GM12878 (cell line): ENCODE measurements at regions not wholly inside any gene's neighbourhood (a gene's known extent, or its start where the extent isn't known, plus 50 kb on each side); places are given as distances from the start of the nearest gene placed in this dataset.

Source experiments
- ATAC-seq: fragments of 200-7000 bp; cut with Tn5 transposase; 3 replicates; pipeline ENCODE4 v1.9.1; 2020; ENCODE audit warnings: mild to moderate bottlenecking, moderate library complexity
- BruUV-seq: library from RNA; stranded (reverse); fragments of 400-500 nt; replicated peaks from 2 replicates; lab custom pipeline; 2021; lab: Mats Ljungman, UMichigan
- CTCF ChIA-PET: fragments of 300-600 bp; sonication (Branson Sonifier 250); formaldehyde crosslinking; extraction: SDS; loops from one replicate; lab custom pipeline; 2021; ENCODE audit warnings: inconsistent platforms; lab: Yijun Ruan, JAX
- POLR2A ChIA-PET: fragments of 350-600 bp; formaldehyde crosslinking; extraction: SDS; loops from one replicate; lab custom pipeline; 2021; ENCODE audit warnings: inconsistent platforms; lab: Charles Lee
- RAD21 ChIA-PET: fragments of 300-600 bp; sonication (Branson Sonifier 250); formaldehyde crosslinking; loops from one replicate; lab custom pipeline; 2023; ENCODE audit warnings: antibody characterized with exemption; ENCODE audit not compliant: unreplicated experiment; lab: Charles Lee
- SMC1A ChIA-PET: fragments of 300-600 bp; sonication (Branson Sonifier 250); formaldehyde crosslinking; loops from one replicate; lab custom pipeline; 2023; ENCODE audit not compliant: unreplicated experiment, uncharacterized antibody; lab: Charles Lee
- DNase-seq: peaks from one replicate; pipeline ENCODE4 v3.0.0-alpha.2; 2011; ENCODE audit warnings: low read depth, low spot score
- FAIRE-seq: peaks from 3 replicates; lab custom pipeline; 2011; peaks lifted over from hg19 to GRCh38; lab: Jason Lieb, UNC
- H2AFZ ChIP-seq: 2 replicates; pipeline ENCODE4 v1.6.0; 2011; ENCODE audit warnings: low read depth, low read length, control low read depth; ENCODE audit not compliant: control insufficient read depth
- H3K27ac ChIP-seq: 2 replicates; pipeline ENCODE4 v1.5.1; 2011; ENCODE audit warnings: control low read depth; ENCODE audit not compliant: control insufficient read depth, insufficient read depth
- H3K27me3 ChIP-seq, 2 experiments: replicated peaks in 1 of 2; 2 replicates each; pipeline versions ENCODE4 v1.6.0 to v1.6.1; 2011; ENCODE audit warnings: low read length in 1 of 2; ENCODE audit not compliant: control insufficient read depth in 2 of 2, insufficient read depth in 2 of 2
- H3K36me3 ChIP-seq, 2 experiments: 2 replicates each; pipeline ENCODE4 v1.5.1; 2011; ENCODE audit warnings: low read length in 1 of 2; ENCODE audit not compliant: control insufficient read depth in 2 of 2, insufficient read depth in 2 of 2
- H3K4me1 ChIP-seq: 2 replicates; pipeline ENCODE4 v1.6.1; 2011; ENCODE audit warnings: mild to moderate bottlenecking, low read length, moderate library complexity, mixed read lengths; ENCODE audit not compliant: control insufficient read depth, insufficient read depth
- H3K4me2 ChIP-seq: 2 replicates; pipeline ENCODE4 v1.6.0; 2011; ENCODE audit warnings: control low read depth; ENCODE audit not compliant: control insufficient read depth, insufficient read depth
- H3K4me3 ChIP-seq: fragments of 200-600 bp; sonication (generic); 2 replicates; pipeline ENCODE4 v1.5.1; 2016
- H3K79me2 ChIP-seq: 2 replicates; pipeline ENCODE4 v1.6.0; 2011; ENCODE audit warnings: low read length; ENCODE audit not compliant: control insufficient read depth, insufficient read depth
- H3K9ac ChIP-seq: 2 replicates; pipeline ENCODE4 v1.8.0; 2011; ENCODE audit warnings: low read length, control low read depth, mixed read lengths; ENCODE audit not compliant: control insufficient read depth, insufficient read depth
- H3K9me3 ChIP-seq: replicated peaks from 3 replicates; pipeline ENCODE4 v1.5.1; 2011; ENCODE audit warnings: mild to moderate bottlenecking, low read length; ENCODE audit not compliant: control insufficient read depth, insufficient read depth
- H4K20me1 ChIP-seq: 2 replicates; pipeline ENCODE4 v1.6.0; 2011; ENCODE audit not compliant: control insufficient read depth, insufficient read depth
- CBX5 ChIP-seq: sonication (generic); IDR thresholded peaks from 2 replicates; pipeline ENCODE4 v1.6.1; 2016; ENCODE audit warnings: low read depth, moderate library complexity, mild to moderate bottlenecking, inconsistent platforms
- HDAC6 ChIP-seq: fragments of 200-600 bp; sonication (generic); IDR thresholded peaks from one replicate; pipeline ENCODE4 v1.8.0; 2017; ENCODE audit warnings: antibody characterized with exemption; ENCODE audit not compliant: unreplicated experiment
- IRF3 ChIP-seq: fragments of 450-650 bp; IDR thresholded peaks from 2 replicates; pipeline ENCODE4 v1.6.1; 2014; ENCODE audit warnings: mild to moderate bottlenecking
- MTA2 ChIP-seq: fragments of 450-650 bp; IDR thresholded peaks from 2 replicates; pipeline ENCODE4 v1.6.1; 2016; ENCODE audit warnings: low read depth, mild to moderate bottlenecking, moderate library complexity
- POU2F2 ChIP-seq: IDR thresholded peaks from 3 replicates; pipeline ENCODE4 v1.6.1; 2011; ENCODE audit warnings: low read depth, mild to moderate bottlenecking, low read length, borderline replicate concordance
- SKIL ChIP-seq: fragments of 450-650 bp; IDR thresholded peaks from 2 replicates; pipeline ENCODE4 v1.6.1; 2017; ENCODE audit warnings: mild to moderate bottlenecking, low read depth, inconsistent platforms; ENCODE audit not compliant: poor library complexity, severe bottlenecking
- YBX1 ChIP-seq: fragments of 450-650 bp; IDR thresholded peaks from 2 replicates; pipeline ENCODE4 v1.6.1; 2016; ENCODE audit warnings: antibody characterized with exemption
- ZBTB4 ChIP-seq: fragments of 450-650 bp; formaldehyde crosslinking; IDR thresholded peaks from 2 replicates; pipeline ENCODE4 v1.4.0; 2022; ENCODE audit warnings: mild to moderate bottlenecking, moderate library complexity
- ZNF274 ChIP-seq: IDR thresholded peaks from one replicate; pipeline ENCODE4 v1.8.0; 2011; ENCODE audit not compliant: insufficient read length, insufficient read depth
- WGBS: methylation state at CpG from one replicate; pipeline ENCODE4 v1.1.6; 2016; ENCODE audit warnings: low lambda C conversion rate; ENCODE audit not compliant: insufficient replicate concordance, insufficient coverage; ENCODE audit errors: missing lambda C conversion rate; 5-methylcytosine and 5-hydroxymethylcytosine counted together
- in situ Hi-C: fragments of 300-500 bp; cut with MboI; formaldehyde crosslinking; loops from 9 replicates; pipeline ENCODE4 v1.14.3; 2018; ENCODE audit warnings: mixed read lengths
- intact Hi-C: fragments of 100-400 bp; cut with micrococcal nuclease; formaldehyde crosslinking; loops from one replicate; pipeline ENCODE4 v1.14.2; 2022; ENCODE audit not compliant: unreplicated experiment

GRCh38 chr3:31453430-31453829, 79.3 kb upstream of the STT3B start (continued):
- no peak for TF ChIP-seq ZBTB4
- no peak for TF ChIP-seq YBX1
- TF ChIP-seq ZNF274, result no peak

- WGBS, result 63% methylated on average over 5 of the region's 5 CpGs
- no peak overlapping the region for H3K9ac ChIP-seq
- H3K27ac ChIP-seq, result no peak overlapping the region
- BruUV-seq, result no TSS peak
- ChIA-PET SMC1A (interaction anchor here (0.6 to 1.5 kb wide), 3 partner anchors 15 to 19 kb away, joined by 3 to 6 read pairs (median 3); no protein-coding TSS in a partner anchor), POLR2A (no interaction called here), CTCF (no interaction called here), RAD21 (no interaction called here)
- in situ Hi-C loops, result no loop called here
- intact Hi-C loops, result no loop called here
- no peaks in the 10 kb centered on the region for H3K27me3 ChIP-seq
- H3K4me1 ChIP-seq, result peaks cover 3% of the 10 kb centered on the region; the same call in 1 of the 2 replicates
- no peaks in the 10 kb centered on the region; the same call in 2 of the 3 replicates for H3K9me3 ChIP-seq
- H3K4me3 ChIP-seq, result no peak overlapping the region
- H2AFZ ChIP-seq, result no peak overlapping the region
- no peak for FAIRE-seq
- H4K20me1 ChIP-seq, result no peaks in the 10 kb centered on the region
- no peak for DNase-seq
- no peaks in the 10 kb centered on the region for H3K36me3 ChIP-seq
- no peak for ATAC-seq
- no peaks in the 10 kb centered on the region for H3K79me2 ChIP-seq
- no peak overlapping the region for H3K4me2 ChIP-seq
- TF ChIP-seq IRF3 (no peak), SKIL (no peak), MTA2 (no peak), ZBTB4 (no peak), POU2F2 (no peak), CBX5 (no peak), HDAC6 (no peak)
Measured at GRCh38 chr3:31455524-31455923, 77.2 kb upstream of the STT3B start.
